Right ventricle myocardium superior (tissue), 1 donor: ENCODE measurements at regions not wholly inside any gene's neighbourhood (a gene's known extent, or its start where the extent isn't known, plus 50 kb on each side); places are given as distances from the start of the nearest gene placed in this dataset.

Source experiments
- ATAC-seq: fragments of 200-7000 bp; cut with Tn5 transposase; one replicate; pipeline ENCODE4 v1.9.1; 2020; ENCODE audit warnings: mild to moderate bottlenecking; ENCODE audit not compliant: poor library complexity
- DNase-seq: peaks from one replicate; pipeline ENCODE4 v3.0.0-alpha.2; 2020
- intact Hi-C: fragments of 100-400 bp; cut with DNase I; formaldehyde crosslinking; loops from one replicate; pipeline ENCODE4 v1.11.2; 2022
- donor health status: DM: no; HTN: yes; CAD: no; lungs with severe emphysema.

DNA sequence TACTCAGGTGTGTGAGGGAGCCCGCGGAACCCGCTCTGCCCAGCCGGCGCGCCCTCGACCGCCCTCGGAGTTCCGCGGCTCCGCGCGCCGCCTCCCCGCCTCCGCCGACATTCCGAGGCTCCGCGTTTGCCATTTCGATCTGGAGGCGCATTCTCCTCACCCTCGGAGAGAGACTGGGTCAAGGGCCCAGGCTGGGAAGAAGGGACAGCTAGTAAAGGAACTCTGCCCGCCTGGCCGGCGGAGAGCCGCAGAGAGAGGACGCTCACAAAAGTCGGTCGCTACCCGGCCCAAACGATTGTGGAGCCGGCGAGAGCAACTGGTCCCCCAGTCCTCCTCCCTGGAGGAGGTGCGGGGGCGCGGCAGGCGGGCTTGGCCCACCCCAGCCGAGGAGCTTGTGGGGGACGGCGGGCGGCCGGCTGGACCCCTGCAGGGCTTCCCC is 74.5 kb upstream of the LEP start:
- DNase-seq (no peak), ATAC-seq (no peak)
- intact Hi-C loops, result no loop called here

DNA sequence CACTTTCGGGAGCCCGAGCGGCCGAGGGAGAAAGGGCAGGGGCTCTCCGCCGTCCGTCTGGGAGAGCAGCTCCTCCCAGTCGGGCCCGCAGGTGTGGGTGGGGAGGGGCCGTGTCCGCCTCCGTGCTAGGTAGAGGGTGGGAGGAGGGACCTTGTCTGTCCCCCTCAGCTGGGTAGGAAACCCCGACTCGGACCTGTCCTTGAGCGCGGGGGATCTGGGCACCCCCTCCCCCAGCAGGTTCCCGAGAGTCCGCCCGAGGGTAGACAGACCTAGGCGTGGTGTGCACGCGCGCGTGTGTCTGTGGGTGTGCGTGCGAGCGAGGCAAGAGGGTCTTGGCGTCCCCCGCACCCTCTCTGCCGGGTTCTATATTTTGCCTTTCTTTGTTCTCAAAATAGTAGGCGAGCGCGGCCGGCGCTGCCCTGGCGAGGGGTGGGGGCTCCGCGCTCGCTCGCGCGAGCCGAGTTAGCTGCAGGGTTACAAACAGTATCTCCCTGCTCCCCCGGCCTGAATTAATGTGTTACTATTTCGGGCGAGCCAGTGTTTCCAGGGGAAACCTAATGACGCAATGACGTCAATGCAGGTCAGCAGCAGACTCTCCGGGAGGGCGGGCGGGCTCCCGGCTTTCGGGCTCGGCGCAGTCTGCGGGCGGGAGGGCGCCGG is 73.9 kb upstream of the LEP start:
- intact Hi-C loops, result no loop called here

DNA sequence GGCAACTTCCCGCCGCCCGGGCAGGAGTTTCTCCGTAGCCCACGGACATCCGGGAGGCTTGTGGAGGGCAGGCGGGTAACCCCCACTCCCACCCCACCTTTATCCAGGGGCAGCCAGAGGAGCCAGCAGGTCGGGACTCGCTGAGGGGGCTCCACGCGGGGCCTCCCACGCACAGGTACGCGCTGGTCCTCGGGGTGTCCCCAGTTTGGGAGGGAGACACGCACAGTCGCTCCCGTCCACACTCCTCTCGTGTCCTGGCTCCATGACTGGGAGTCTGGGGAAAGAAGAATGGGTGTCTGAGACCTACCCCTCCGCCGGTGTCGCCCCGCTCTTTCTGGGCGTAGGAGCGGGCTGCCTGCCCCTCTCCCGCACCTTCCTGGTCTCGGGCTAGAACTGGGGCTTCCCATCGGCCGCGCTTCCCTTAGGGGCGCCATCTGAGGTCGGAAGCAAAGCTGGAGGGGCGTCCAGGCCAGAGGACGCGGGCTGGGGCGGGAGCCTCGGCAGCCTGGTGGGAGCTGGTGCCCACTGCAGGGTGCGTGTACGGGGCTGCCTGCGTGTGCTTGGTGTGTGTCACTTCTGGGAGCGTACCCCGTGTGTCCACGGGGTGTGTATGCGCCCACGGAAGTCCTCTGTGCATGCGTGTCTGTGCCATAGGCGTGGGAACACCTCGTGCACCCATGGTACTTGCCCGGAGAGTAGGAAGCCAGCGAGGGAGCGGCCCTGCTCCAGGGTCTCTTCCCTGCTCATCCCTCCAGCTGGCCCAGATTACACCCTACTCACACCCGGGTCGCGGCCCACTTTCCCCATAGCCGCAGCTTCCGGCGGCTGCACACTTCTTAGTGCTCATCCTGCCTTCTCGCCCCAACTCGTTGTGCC is 73.0 kb upstream of the LEP start:
- no peak for ATAC-seq
- DNase-seq, result no peak
- intact Hi-C loops, result no loop called here

More for the DNA sequence above, 73.9 kb upstream of the LEP start:
- ATAC-seq (peak; percentile 39), DNase-seq (no peak)

DNA sequence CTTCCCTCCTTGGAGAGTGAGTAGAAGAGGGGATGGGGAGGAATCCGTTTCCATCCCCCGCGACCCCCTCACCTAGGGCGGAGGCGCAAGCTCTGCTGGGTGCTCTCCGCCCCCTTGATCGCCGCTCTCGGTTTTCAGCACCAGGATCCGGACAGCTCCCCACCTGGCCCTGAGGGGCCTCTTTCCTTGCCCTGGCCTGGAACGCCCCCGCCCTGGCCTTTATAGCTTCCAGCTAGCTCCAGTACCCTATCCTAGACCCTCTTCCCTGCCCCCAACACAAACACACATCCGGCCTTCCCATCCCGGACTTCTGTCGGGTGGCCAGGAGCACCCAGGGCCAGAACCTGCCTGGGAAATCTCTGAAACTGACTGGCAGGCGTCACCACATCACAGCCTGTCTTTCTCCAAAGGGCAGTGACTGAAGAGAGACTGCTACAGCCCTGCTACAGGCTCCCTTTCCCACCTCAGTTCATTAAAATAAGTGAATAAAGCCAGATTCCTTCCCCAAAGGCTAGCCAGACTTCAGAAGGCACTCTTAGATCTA is 72.3 kb upstream of the LEP start:
- DNase-seq (peak; percentile 44), ATAC-seq (peak; percentile 58)

DNA sequence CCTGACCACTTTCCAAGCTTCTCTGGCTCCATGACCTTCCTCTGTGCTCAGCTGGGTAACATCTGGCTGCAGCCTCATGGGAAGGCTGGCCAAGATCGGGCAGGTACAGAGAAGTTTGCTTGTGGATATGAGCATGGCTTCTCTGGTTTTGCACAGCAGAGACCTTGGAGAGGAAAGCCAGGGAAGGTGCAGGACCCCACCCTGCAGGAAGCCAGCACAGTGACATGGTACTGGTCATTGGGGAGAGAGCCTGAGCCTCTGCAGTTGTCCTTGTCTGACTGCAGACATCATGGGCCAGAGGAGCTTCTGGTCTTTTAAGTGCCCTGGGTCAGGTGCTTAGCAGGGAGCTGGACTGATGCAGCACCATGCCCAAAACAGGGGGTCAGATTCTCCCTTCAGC is 70.6 kb upstream of the LEP start:
- DNase-seq, result no peak
- intact Hi-C loops, result no loop called here

More for the DNA sequence above, 72.3 kb upstream of the LEP start:
- intact Hi-C loops, result no loop called here

DNA sequence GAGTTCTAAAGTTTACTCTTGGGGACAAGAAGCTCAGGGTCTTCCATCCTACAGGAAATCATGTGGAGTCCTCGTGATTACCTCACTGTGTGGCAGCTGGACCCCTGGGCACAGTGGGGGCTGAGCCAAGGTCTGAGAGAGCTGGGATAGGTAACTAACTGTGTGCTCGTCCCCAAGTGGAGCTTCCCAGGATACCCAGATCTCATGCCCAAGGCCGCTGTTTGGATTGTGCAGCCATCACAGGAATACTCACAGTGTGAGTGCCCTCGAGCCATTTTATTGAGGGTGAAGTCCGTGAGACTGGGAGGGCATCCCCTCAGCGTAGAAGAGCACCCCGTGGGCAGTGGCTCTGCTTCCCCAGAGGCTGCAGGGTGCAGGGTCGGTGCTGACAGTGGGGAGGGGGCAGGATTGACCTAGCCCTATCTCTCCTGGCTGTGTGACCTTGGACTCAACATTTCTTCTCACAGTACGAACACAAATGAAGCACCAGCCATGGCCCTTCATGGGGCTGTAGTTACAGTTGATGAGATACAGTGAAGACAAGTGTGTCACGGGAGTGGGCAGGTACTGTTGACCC is 69.6 kb upstream of the LEP start:
- ATAC-seq (no peak), DNase-seq (no peak)
- intact Hi-C loops, result no loop called here

More for the DNA sequence above, 70.6 kb upstream of the LEP start:
- ATAC-seq, result no peak

DNA sequence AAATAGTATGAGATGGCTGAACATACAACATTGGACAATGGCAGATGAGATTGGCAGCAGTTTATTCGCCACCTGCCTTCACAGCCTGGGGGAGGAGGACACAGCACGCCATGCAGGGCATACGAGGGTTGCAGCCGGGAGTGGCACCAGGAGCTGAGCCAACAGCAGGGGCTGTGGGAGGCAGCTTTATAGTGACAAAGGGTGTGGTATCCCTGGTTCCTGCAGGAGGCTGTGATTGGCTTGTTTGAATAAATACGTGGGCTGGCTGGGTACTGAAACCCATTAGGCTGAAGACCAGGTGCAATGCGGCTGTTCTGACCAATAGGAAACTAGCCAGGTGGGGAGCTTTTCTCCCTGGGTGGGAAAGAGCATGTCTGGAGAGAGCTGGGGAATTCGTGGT is 68.9 kb upstream of the LEP start:
- intact Hi-C loops, result no loop called here
- DNase-seq (no peak), ATAC-seq (no peak)

DNA sequence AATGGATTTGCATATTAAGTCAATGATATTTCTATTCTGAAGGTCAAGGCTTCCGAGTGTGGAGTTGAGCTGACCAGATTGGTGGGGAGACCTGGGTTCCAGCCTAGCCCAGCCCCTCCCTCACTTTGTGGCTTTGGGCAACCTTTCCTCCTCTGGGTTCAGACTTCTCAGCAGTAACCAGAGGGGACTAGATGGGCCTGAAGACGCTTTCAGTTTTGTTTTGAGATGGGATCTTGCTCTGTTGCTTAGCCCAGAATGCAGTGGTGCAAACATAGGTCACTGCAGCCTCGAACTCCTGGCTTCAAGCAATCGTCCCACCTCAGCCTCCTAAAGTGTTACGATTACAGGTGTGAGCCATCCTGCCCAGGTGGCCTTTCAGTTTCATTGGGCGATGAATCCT is 68.1 kb upstream of the LEP start:
- ATAC-seq, result no peak
- no peak for DNase-seq
- intact Hi-C loops, result no loop called here

DNA sequence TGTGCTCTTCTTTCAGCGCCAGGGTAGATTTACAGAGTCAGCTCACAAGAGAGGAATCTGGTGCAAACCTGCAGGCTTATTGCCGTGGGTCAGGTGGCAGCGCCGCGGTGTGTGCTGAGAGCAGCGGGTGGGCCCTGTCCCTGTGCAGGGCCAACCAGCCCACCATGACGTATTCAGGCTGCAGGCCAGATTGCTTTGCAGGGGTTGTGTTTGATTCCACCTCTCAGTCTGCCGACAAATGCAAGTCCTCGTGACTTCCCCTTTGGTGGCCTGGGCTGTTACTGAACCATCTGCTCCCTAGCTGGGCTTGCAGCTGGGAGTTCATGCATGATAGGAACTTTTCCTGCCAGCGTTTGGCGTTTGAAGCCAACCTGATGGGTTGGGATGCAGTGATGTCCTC is 66.7 kb upstream of the LEP start:
- ATAC-seq, result no peak
- intact Hi-C loops, result no loop called here
- no peak for DNase-seq

DNA sequence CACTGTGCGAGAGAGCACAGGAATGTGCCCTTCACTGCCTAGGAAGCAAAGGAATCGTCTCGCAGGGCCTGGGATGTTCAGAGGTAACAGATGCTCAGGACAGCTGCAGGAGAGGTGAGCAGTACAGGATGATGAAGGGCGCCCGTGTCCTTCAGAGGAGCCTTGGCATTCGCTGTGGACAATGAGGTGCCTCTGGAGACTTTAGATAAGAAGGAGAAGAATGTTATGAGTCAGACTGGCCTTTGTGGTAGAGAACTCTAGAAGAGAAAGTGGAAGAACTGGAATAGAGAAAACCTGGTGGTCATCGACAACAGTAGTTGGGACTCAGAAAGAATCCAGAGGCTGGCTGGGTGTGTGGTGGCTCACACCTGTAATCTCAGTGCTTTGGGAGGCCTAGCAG is 64.4 kb upstream of the LEP start:
- intact Hi-C loops, result no loop called here
- no peak for ATAC-seq
- no peak for DNase-seq

DNA sequence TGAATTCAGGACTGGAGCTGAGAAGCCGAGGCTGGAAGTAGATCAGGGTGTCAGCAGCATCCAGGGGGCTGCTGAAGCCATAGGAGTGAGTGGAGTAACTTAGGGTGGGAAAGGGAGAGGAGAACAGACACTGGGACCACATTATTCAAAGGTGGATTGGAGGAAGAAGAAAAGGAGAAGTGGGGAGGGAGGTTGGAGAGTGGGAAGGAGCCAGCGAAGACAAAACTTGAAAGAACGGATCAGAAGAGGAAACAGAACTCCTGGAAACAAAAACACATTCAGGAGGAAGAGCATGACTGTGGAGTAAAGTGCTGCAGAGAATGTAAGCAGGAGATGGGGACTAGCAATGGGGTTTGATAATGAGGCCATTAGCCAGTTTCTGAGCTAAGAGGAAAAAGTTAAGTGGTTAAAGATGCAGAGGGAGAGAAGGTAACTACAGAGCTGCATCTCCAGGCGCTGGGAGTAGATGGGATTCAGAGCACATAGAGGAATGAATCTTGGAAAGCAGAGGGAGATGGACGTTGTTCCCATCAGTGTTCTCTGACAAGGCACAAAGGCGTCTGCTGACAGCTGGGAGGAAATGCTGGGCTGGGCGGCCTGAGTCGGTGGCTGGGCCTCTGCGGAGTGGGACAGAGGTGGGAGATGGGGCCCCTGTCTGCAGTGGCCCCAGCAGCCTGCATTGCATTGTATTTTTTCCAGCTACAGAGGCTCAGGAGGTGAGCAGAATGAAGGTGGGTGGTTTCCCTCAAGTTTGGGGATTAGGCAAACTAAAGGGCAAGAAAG is 63.1 kb upstream of the LEP start:
- ATAC-seq (no peak), DNase-seq (no peak)
- intact Hi-C loops, result no loop called here

DNA sequence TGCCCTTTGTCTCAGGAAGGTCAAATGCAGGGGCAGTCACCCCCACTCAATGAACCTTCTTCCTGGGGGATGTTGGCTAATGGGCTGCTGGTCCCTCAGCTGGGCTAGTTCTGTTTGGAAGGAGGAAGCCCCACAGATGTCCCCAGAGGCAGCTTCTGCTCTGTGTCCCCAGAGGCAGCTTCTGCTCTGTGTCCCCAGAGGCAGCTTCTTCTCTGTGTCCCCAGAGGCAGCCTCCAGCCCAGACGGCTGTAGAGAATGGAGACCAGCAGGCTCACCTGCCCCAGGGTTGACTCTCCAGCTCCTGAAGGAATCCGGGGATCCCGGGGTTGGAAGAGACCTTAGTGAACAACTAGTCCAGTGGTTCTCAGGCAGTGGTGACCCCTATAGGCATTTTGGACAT is 62.5 kb upstream of the LEP start:
- intact Hi-C loops, result no loop called here
- ATAC-seq (no peak), DNase-seq (no peak)

DNA sequence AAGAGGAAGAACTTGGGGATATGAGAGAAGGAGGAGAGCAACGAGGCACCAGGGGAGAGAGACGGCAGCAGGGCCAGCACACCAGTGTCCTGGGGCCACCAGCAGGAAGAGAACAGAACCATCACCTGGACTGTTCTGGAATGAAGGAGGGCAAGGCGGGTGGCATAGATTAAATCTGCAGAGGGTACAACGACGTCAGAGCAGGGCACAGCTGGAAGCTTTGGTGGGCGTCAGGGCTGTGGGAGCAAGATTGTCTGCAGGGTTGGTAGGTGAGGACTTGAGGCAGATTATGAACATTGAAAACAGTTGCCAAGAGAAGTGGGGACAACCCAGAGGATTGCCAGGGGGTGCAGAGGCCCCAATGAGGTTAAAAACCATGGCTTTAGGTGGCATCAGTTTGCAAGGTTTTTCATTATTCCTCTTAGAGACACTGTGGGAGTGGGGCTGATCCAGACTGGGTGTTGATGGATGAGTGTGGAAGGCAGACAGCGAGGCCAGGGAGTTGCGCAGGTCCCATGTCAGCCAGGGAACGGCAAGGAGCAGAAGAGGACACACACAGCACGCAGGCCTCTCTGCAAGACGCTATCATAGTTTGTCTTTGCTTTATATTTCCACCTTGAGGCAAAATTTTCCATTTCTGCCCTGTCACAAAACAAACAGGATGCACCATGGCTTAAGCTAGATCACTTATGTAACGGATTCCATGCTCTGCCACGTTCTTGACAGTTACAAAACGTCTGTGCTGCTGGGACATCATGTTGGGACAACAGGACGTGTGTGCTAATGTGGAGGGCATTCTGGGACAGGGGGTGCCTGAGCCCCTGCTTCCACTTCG is 52.5 kb upstream of the LEP start:
- DNase-seq (no peak), ATAC-seq (no peak)
- intact Hi-C loops, result no loop called here

DNA sequence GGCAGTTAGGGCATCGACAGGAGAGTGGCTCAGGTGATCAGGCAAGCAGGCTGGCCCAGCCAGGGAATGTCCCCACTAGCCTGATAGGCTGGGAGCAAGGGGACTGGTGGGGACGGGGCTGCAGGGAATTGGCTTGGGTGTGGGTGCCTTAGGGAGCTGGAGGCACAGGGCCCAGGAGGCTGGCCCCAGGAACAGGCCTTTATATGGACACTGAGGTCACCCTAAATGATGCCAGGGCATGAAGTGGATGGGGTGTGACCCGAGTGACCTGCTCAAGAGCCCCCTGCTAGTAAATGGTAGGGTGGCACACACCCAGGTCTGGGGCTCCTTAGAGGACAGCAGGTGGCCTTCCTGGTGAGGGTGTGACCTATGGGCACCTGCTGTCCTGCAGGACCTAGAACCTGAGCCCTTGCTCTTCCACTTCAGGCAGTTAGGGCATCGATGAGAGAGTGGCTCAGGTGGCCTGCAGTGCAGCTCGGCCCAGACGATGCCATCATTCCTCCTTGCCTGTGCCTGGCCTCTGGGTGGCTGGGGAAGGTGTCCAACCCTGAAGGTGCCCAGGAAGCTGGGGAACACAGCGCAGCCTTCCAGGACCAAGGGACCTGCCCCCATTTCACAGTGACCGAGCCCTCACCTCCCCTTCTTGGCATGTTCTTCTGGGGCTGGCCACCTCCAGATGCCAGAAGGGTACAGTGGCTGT is 51.7 kb upstream of the LEP start:
- ATAC-seq, result no peak
- intact Hi-C loops, result no loop called here
- no peak for DNase-seq

DNA sequence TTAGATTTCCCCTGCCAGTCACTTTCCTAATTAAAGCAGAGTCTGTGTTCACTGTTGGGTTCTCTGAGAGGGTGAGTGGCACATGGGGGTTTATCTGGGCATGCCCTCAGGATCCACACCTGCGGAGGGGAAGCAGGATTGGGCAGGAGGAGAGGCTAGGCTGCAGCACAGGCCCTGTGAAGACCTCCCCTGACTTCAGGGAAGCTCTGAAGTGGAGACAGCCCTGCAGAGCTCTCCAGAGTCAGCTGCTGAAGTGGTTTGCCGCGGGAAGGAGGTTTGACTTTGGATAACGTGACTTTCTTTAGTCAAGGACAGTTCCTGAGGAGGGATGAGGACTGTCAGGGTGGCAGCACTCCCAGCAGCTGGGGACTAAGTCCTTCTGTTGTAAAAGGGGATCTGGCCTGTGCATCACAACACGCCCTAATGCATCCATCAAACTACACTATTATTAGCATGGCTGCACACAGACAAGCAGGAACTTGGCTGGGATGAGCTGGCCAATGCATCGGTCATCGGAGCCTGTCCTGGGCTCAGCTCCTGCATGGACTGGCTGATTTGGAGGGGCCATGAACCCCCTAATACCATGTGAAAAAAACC is 50.9 kb upstream of the LEP start:
- DNase-seq (no peak), ATAC-seq (no peak)
- intact Hi-C loops, result no loop called here

DNA sequence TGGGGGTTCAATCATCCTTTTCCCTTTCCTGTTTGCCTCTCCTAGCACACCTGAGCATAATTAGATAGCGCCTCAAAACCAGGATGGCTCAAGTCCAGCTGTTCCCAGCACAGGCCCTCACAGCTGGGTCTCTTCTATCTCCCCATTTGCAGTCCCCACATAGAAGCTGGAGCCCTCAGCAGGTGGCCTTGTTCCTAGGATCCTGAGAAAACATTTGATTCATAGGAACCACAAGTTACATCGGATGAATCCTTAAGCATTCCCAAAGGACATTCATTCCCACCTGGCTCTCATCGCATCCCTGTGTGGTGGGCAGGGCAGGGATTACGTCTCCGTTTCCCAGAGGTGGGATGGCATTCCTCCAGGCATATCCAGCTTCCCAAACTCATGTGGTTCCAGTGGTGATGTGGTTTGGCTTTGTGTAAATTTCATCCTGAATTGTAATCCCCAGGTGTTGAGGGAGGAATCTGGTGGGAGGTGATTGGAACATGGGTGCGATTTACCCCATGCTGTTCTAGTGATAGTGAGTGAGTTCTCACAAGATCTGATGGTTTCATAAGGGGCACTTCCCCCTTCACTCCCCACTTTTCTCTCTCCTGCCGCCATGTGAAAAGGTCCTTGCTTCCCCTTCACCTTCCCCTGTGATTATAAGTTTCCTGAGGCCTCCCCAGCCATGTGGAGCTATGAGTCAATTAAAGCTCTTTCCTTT is 49.8 kb upstream of the LEP start:
- no peak for DNase-seq
- intact Hi-C loops, result no loop called here
- no peak for ATAC-seq
